ENCODE measurements at regions not wholly inside any gene's neighbourhood (a gene's known extent, or its start where the extent isn't known, plus 50 kb on each side); places are given as distances from the start of the nearest gene placed in this dataset.

- H3K4me3 ChIP-seq, result no peak overlapping the region
- H3K27me3 ChIP-seq, result no peaks in the 10 kb centered on the region
- no peak overlapping the region for H3K27ac ChIP-seq
- no peaks in the 10 kb centered on the region for H3K36me3 ChIP-seq
- intact Hi-C loops (cut with DNase I; ENCODE audit: low total_unique reads), result no loop called here
- H3K4me1 ChIP-seq, result no peaks in the 10 kb centered on the region
- DNase-seq, result no peak
- no peaks in the 10 kb centered on the region for H3K9me3 ChIP-seq
- TF ChIP-seq POLR2A (IDR thresholded peaks at IDR 0.05), result no peak
- no peak for TF ChIP-seq CTCF (IDR thresholded peaks at IDR 0.05)
Observed at GRCh38 chr19:34852669-34853068, 74.0 kb upstream of the ZNF30 start.

GRCh38 chr19:34851277-34851804 is 75.4 kb upstream of the ZNF30 start:
- intact Hi-C loops (cut with DNase I; ENCODE audit: low total_unique reads), result no loop called here
- Histone ChIP-seq H3K9me3 (no peaks in the 10 kb centered on the region), H3K4me3 (no peak overlapping the region), H3K4me1 (no peaks in the 10 kb centered on the region), H3K27me3 (no peaks in the 10 kb centered on the region), H3K27ac (no peak overlapping the region), H3K36me3 (no peaks in the 10 kb centered on the region)
- no peak for TF ChIP-seq CTCF (IDR thresholded peaks at IDR 0.05)
- DNase-seq, result no peak

DNA sequence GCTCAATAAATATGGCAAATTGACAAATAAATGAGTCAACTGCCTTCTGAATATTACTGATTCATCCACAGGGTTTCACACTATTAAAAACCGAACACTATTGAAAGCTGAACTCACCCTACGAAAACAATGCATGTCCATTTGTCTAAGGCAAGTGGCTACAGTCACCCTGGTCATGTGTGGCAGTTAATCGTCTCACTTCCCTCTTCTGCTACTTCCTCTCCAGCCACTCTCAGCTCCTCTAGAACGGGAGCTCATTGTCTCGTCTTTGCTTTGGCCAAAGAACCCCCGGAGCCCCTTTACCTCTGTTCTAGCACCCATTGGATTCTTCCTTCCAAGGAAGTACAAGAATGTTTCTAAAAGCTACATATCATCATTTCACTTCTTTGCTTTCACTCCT is 74.4 kb upstream of the ZNF599 start:
- no peak for DNase-seq
- intact Hi-C loops (cut with DNase I; ENCODE audit: low total_unique reads), result no loop called here
- no peaks in the 10 kb centered on the region for H3K36me3 ChIP-seq
- no peak overlapping the region for H3K4me3 ChIP-seq
- no peak for TF ChIP-seq POLR2A (IDR thresholded peaks at IDR 0.05)
- no peak for TF ChIP-seq CTCF (IDR thresholded peaks at IDR 0.05)
- H3K9me3 ChIP-seq, result no peaks in the 10 kb centered on the region
- no peak overlapping the region for H3K27ac ChIP-seq
- no peaks in the 10 kb centered on the region for H3K27me3 ChIP-seq
- H3K4me1 ChIP-seq, result no peaks in the 10 kb centered on the region

DNA sequence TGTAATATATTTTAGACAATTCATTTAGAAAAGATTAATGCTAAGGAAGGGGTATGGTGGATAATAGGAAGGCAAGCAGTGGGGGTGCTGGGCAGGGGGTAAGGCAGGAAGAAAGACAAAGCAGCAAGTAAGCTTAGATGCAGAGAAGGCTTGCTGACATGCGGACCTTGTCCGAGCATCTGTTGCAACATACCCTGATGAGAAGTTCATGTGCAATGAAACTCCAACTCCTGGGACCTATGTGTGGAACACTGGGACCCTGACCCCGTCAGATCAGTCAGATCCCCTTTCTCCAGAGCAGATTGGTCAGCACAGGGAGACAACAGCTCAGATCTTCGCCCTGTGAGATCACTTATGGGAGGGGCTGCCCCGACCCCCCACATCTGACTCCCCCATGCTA is 71.3 kb upstream of the ZNF599 start:
- Histone ChIP-seq H3K9me3 (no peaks in the 10 kb centered on the region), H3K4me3 (no peak overlapping the region), H3K4me1 (no peaks in the 10 kb centered on the region), H3K27ac (no peak overlapping the region), H3K27me3 (no peaks in the 10 kb centered on the region), H3K36me3 (no peaks in the 10 kb centered on the region)
- intact Hi-C loops (cut with DNase I; ENCODE audit: low total_unique reads), result no loop called here
- TF ChIP-seq CTCF (IDR thresholded peaks at IDR 0.05), result no peak
- no peak for TF ChIP-seq POLR2A (IDR thresholded peaks at IDR 0.05)
- DNase-seq, result no peak

GRCh38 chr19:34841780-34842179 is 68.8 kb upstream of the ZNF599 start:
- no peak for TF ChIP-seq POLR2A (IDR thresholded peaks at IDR 0.05)
- no peak for TF ChIP-seq CTCF (IDR thresholded peaks at IDR 0.05)

More at GRCh38 chr19:34841780-34842179, 68.8 kb upstream of the ZNF599 start:
- H3K36me3 ChIP-seq, result no peaks in the 10 kb centered on the region
- no peaks in the 10 kb centered on the region for H3K27me3 ChIP-seq
- H3K9me3 ChIP-seq, result no peaks in the 10 kb centered on the region
- no peak for DNase-seq
- H3K27ac ChIP-seq, result no peak overlapping the region
- H3K4me3 ChIP-seq, result no peak overlapping the region
- no peaks in the 10 kb centered on the region for H3K4me1 ChIP-seq
- intact Hi-C loops (cut with DNase I; ENCODE audit: low total_unique reads), result no loop called here
